ENCODE measurements at regions not wholly inside any gene's neighbourhood (a gene's known extent, or its start where the extent isn't known, plus 50 kb on each side); places are given as distances from the start of the nearest gene placed in this dataset.

DNA sequence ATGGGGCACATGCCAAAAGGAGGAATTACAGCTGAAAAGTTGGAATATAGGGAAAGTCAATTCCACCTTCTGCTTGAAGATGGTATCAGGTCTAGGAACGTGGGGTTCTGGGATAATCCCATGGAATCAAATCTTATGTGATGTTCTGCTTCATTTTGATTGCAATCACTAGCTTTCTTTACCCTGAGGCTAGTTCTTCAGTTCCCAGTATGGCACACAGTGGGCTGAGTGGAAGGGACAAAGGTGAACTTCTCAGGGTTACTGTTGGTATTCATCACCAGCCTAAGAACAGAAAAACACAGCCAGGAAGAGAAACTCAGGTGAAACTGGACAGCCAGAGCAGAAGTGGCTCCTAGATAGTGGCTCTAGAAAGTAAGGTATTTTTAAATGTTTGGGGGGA lies 117.8 kb downstream of the TNFSF18 start:
- Mint-ChIP-seq H3K36me3 (ENCODE audit: insufficient read depth in 1 of 3, low read depth in 3 of 3) (no peaks in the 10 kb centered on the region), H3K27ac (no peak overlapping the region), H3K27me3 (ENCODE audit: low read depth) (no peaks in the 10 kb centered on the region; the same call in 1 of the 2 replicates), H3K4me3 (no peak overlapping the region), H3K4me1 (peaks cover 0 to 2% of the 10 kb centered on the region in 2 experiments; a peak in 1 of 4 replicates), H3K9me3 (no peaks in the 10 kb centered on the region)
- Histone ChIP-seq H2BK5ac (ENCODE audit: insufficient read length, low read length) (no peak overlapping the region), H2BK12ac (ENCODE audit: insufficient read length, low read depth, low read length) (no peak overlapping the region), H2BK20ac (ENCODE audit: low read depth, low read length, poor library complexity, severe bottlenecking) (no peak overlapping the region), H3K9ac (ENCODE audit: extremely low read depth, insufficient read length, low read length) (no peak overlapping the region), H2BK120ac (ENCODE audit: low read depth, low read length, poor library complexity, severe bottlenecking) (no peak overlapping the region), H4K8ac (replicated peaks; ENCODE audit: insufficient read length, low read depth, low read length) (no peak overlapping the region), H2BK15ac (ENCODE audit: low read depth, low read length) (no peak overlapping the region), H4K91ac (ENCODE audit: insufficient read length, low read depth, low read length) (no peak overlapping the region), H3K14ac (ENCODE audit: insufficient read depth, low read length) (no peak overlapping the region), H2AK5ac (ENCODE audit: insufficient read length, low read length) (no peak overlapping the region), H3K79me1 (ENCODE audit: insufficient read depth, low read depth, low read length, poor library complexity, severe bottlenecking) (no peaks in the 10 kb centered on the region), H3K23ac (ENCODE audit: insufficient read length, low read depth, low read length) (no peak overlapping the region), H3K23me2 (ENCODE audit: insufficient read length, low read depth, low read length, poor library complexity, severe bottlenecking) (no peaks in the 10 kb centered on the region), H3K79me2 (ENCODE audit: insufficient read depth, low read length) (no peaks in the 10 kb centered on the region), H3K4me1 (ENCODE audit: insufficient read depth, low read length) (no peaks in the 10 kb centered on the region; the same call in 1 of the 2 replicates), H2AFZ (ENCODE audit: low read length) (no peak overlapping the region), H3K4me2 (ENCODE audit: insufficient read depth, insufficient read length, low read length) (no peak overlapping the region), H4K5ac (ENCODE audit: insufficient read length, low read depth, low read length) (no peak overlapping the region), H3T11ph (ENCODE audit: low read length) (no peak overlapping the region), H3K27me3 (ENCODE audit: insufficient read depth, low read length) (no peaks in the 10 kb centered on the region), H3K56ac (ENCODE audit: insufficient read length, low read depth, low read length) (no peak overlapping the region), H3K18ac (ENCODE audit: insufficient read length, low read depth, low read length) (no peak overlapping the region), H4K20me1 (ENCODE audit: control insufficient read depth, insufficient read depth, insufficient read length) (no peaks in the 10 kb centered on the region), H3K4ac (ENCODE audit: low read depth, low read length) (no peak overlapping the region), H3K27ac (ENCODE audit: insufficient read length, low read depth, low read length) (no peak overlapping the region), H3K9me3 (ENCODE audit: control insufficient read depth, low read depth, low read length) (no peaks in the 10 kb centered on the region)
- no CpG with 5 or more reads among the region's 1 CpG for WGBS (ENCODE audit: extremely low coverage, insufficient read length, low lambda C conversion rate)
- TF ChIP-seq, protein P1, sequence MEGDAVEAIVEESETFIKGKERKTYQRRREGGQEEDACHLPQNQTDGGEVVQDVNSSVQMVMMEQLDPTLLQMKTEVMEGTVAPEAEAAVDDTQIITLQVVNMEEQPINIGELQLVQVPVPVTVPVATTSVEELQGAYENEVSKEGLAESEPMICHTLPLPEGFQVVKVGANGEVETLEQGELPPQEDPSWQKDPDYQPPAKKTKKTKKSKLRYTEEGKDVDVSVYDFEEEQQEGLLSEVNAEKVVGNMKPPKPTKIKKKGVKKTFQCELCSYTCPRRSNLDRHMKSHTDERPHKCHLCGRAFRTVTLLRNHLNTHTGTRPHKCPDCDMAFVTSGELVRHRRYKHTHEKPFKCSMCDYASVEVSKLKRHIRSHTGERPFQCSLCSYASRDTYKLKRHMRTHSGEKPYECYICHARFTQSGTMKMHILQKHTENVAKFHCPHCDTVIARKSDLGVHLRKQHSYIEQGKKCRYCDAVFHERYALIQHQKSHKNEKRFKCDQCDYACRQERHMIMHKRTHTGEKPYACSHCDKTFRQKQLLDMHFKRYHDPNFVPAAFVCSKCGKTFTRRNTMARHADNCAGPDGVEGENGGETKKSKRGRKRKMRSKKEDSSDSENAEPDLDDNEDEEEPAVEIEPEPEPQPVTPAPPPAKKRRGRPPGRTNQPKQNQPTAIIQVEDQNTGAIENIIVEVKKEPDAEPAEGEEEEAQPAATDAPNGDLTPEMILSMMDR (conservative IDR thresholded peaks at IDR 0.05) = no peak
- DNase-seq = no peak

Data from H9 (cell line).